Muscle layer of colon (tissue), 2 donors: ENCODE measurements at regions not wholly inside any gene's neighbourhood (a gene's known extent, or its start where the extent isn't known, plus 50 kb on each side); places are given as distances from the start of the nearest gene placed in this dataset.

ENCODE experiments used
- H3K27ac ChIP-seq: one replicate; pipeline ENCODE4 v1.7.0; 2013; ENCODE audit warnings: low read depth, mild to moderate bottlenecking, low read length, moderate library complexity
- H3K27me3 ChIP-seq, 2 donors: one replicate each; pipeline ENCODE4 v1.7.0; 2013; ENCODE audit warnings: low read length in 2 of 2, mild to moderate bottlenecking in 2 of 2; ENCODE audit not compliant: insufficient read depth in 2 of 2, control insufficient read depth in 1 of 2
- H3K36me3 ChIP-seq: one replicate; pipeline ENCODE4 v1.7.0; 2013; ENCODE audit warnings: mild to moderate bottlenecking, low read length; ENCODE audit not compliant: insufficient read depth
- H3K4me1 ChIP-seq: one replicate; pipeline ENCODE4 v1.7.0; 2013; ENCODE audit warnings: mild to moderate bottlenecking, low read length; ENCODE audit not compliant: insufficient read depth
- H3K4me3 ChIP-seq, 2 donors: one replicate each; pipeline ENCODE4 v1.7.0; 2013; ENCODE audit warnings: low read length in 2 of 2, low read depth in 1 of 2, mild to moderate bottlenecking in 1 of 2, moderate library complexity in 1 of 2
- H3K9ac ChIP-seq: one replicate; pipeline ENCODE4 v1.7.0; 2013; ENCODE audit warnings: low read length
- H3K9me3 ChIP-seq: one replicate; pipeline ENCODE4 v1.7.0; 2013; ENCODE audit warnings: mild to moderate bottlenecking, low read length
- donor health status: abdominal sarcoma.
- donor health status: Adenocarcinoma of cecum.

GRCh38 chr15:46442901-46443590, 808.2 kb downstream of the SQOR start:
- no peak overlapping the region for H3K27ac ChIP-seq

GRCh38 chr15:46450112-46450809, 815.4 kb downstream of the SQOR start:
- Histone ChIP-seq H3K27ac (no peak overlapping the region), H3K9ac (no peak overlapping the region), H3K4me3 (no peak overlapping the region), H3K4me1 (no peaks in the 10 kb centered on the region), H3K36me3 (no peaks in the 10 kb centered on the region), H3K27me3 (no peaks in the 10 kb centered on the region), H3K9me3 (no peaks in the 10 kb centered on the region)

More at GRCh38 chr15:46442901-46443590, 808.2 kb downstream of the SQOR start:
- H3K36me3 ChIP-seq, result no peaks in the 10 kb centered on the region
- H3K27me3 ChIP-seq, result no peaks in the 10 kb centered on the region
- no peaks in the 10 kb centered on the region for H3K4me1 ChIP-seq
- H3K9me3 ChIP-seq, result no peaks in the 10 kb centered on the region
- no peak overlapping the region for H3K9ac ChIP-seq
- no peak overlapping the region for H3K4me3 ChIP-seq

GRCh38 chr15:46450810-46451182, 816.0 kb downstream of the SQOR start:
- Histone ChIP-seq H3K9me3 (no peaks in the 10 kb centered on the region), H3K4me1 (no peaks in the 10 kb centered on the region), H3K27me3 (no peaks in the 10 kb centered on the region), H3K9ac (no peak overlapping the region), H3K27ac (no peak overlapping the region), H3K36me3 (no peaks in the 10 kb centered on the region), H3K4me3 (no peak overlapping the region)

- Histone ChIP-seq H3K9ac (no peak overlapping the region), H3K4me1 (no peaks in the 10 kb centered on the region), H3K27me3 (no peaks in the 10 kb centered on the region), H3K9me3 (no peaks in the 10 kb centered on the region), H3K27ac (no peak overlapping the region), H3K4me3 (no peak overlapping the region), H3K36me3 (no peaks in the 10 kb centered on the region)
Observed at GRCh38 chr15:46452297-46452820, 817.5 kb downstream of the SQOR start.

- Histone ChIP-seq H3K9me3 (no peaks in the 10 kb centered on the region), H3K27ac (no peak overlapping the region), H3K4me1 (no peaks in the 10 kb centered on the region), H3K4me3 (no peak overlapping the region), H3K36me3 (no peaks in the 10 kb centered on the region), H3K9ac (no peak overlapping the region), H3K27me3 (no peaks in the 10 kb centered on the region)
Observed at GRCh38 chr15:46456456-46456855, 821.6 kb downstream of the SQOR start.

- H3K9me3 ChIP-seq, result no peaks in the 10 kb centered on the region
- no peaks in the 10 kb centered on the region for H3K4me1 ChIP-seq
- H3K4me3 ChIP-seq, result no peak overlapping the region
- no peak overlapping the region for H3K27ac ChIP-seq
- no peaks in the 10 kb centered on the region for H3K27me3 ChIP-seq
- no peak overlapping the region for H3K9ac ChIP-seq
- no peaks in the 10 kb centered on the region for H3K36me3 ChIP-seq
Observed at GRCh38 chr15:46460431-46461094, 825.7 kb downstream of the SQOR start.

- H3K4me1 ChIP-seq, result no peaks in the 10 kb centered on the region
- H3K27me3 ChIP-seq, result no peaks in the 10 kb centered on the region
- no peak overlapping the region for H3K9ac ChIP-seq
- no peak overlapping the region for H3K27ac ChIP-seq
- no peak overlapping the region for H3K4me3 ChIP-seq
- H3K36me3 ChIP-seq, result no peaks in the 10 kb centered on the region
- H3K9me3 ChIP-seq, result no peaks in the 10 kb centered on the region
Observed at GRCh38 chr15:46461416-46461815, 826.6 kb downstream of the SQOR start.

- H3K4me1 ChIP-seq, result no peaks in the 10 kb centered on the region
- no peak overlapping the region for H3K4me3 ChIP-seq
- no peak overlapping the region for H3K9ac ChIP-seq
- H3K36me3 ChIP-seq, result no peaks in the 10 kb centered on the region
- no peak overlapping the region for H3K27ac ChIP-seq
- H3K27me3 ChIP-seq, result no peaks in the 10 kb centered on the region
- no peaks in the 10 kb centered on the region for H3K9me3 ChIP-seq
Observed at GRCh38 chr15:46467041-46467440, 832.2 kb downstream of the SQOR start.

GRCh38 chr15:46471096-46471495, 836.3 kb downstream of the SQOR start:
- no peaks in the 10 kb centered on the region for H3K9me3 ChIP-seq
- H3K9ac ChIP-seq, result no peak overlapping the region
- no peak overlapping the region for H3K4me3 ChIP-seq
- no peaks in the 10 kb centered on the region for H3K4me1 ChIP-seq
- no peaks in the 10 kb centered on the region for H3K36me3 ChIP-seq
- H3K27me3 ChIP-seq, result no peaks in the 10 kb centered on the region
- no peak overlapping the region for H3K27ac ChIP-seq

- Histone ChIP-seq H3K9ac (no peak overlapping the region), H3K27me3 (no peaks in the 10 kb centered on the region), H3K4me1 (no peaks in the 10 kb centered on the region), H3K4me3 (no peak overlapping the region), H3K27ac (no peak overlapping the region), H3K9me3 (no peaks in the 10 kb centered on the region), H3K36me3 (no peaks in the 10 kb centered on the region)
Observed at GRCh38 chr15:46489276-46489675, 854.4 kb downstream of the SQOR start.

- Histone ChIP-seq H3K9ac (no peak overlapping the region), H3K9me3 (no peaks in the 10 kb centered on the region), H3K4me1 (no peaks in the 10 kb centered on the region), H3K4me3 (no peak overlapping the region), H3K36me3 (no peaks in the 10 kb centered on the region), H3K27ac (no peak overlapping the region), H3K27me3 (no peaks in the 10 kb centered on the region)
Observed at GRCh38 chr15:46496491-46497115, 861.8 kb downstream of the SQOR start.
